NCI-H2107 treated with DMSO at 0.1 percent for 48 hours (cell line): ENCODE measurements at regions not wholly inside any gene's neighbourhood (a gene's known extent, or its start where the extent isn't known, plus 50 kb on each side); places are given as distances from the start of the nearest gene placed in this dataset.

Source experiments
- DNase-seq: peaks from one replicate; lab custom pipeline; 2025; ENCODE audit not compliant: unreplicated experiment; lab: John Stamatoyannopoulos, UW

DNA sequence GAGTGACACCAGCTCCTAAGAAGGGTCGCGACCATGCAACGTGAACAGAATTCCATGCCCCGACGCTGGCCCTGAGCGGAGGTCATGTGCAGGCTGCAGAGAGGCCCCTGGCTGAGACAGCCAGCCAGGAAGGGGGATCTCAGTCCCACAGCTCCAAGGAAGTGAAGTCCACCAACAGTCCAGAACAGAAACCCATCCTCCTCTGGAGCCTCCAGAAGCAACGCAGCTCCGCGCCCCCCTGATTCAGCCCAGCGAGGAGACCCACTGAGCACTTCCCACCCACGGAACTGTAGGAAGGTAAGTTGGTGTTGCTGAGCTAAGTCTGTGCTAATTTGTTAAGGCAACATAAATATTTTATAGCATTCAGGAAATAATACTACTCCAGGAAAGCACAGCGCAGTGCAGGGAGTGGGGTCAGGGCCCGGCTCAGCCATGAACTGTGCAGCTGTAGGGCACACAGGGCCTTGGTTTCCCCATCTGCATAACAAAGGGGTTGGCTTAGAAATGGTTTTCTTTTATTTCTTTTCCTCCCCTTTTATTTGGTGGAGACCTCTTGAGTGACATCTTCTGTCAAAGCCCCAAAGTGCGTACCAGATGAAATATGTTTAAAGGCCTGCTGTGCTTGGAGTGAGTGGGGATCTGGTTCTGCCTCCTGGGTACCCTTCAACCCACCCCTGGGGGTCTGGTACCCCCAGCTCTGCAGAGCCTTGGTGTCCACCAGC lies 241.1 kb upstream of the PMEPA1 start:
- DNase-seq = no peak

DNA sequence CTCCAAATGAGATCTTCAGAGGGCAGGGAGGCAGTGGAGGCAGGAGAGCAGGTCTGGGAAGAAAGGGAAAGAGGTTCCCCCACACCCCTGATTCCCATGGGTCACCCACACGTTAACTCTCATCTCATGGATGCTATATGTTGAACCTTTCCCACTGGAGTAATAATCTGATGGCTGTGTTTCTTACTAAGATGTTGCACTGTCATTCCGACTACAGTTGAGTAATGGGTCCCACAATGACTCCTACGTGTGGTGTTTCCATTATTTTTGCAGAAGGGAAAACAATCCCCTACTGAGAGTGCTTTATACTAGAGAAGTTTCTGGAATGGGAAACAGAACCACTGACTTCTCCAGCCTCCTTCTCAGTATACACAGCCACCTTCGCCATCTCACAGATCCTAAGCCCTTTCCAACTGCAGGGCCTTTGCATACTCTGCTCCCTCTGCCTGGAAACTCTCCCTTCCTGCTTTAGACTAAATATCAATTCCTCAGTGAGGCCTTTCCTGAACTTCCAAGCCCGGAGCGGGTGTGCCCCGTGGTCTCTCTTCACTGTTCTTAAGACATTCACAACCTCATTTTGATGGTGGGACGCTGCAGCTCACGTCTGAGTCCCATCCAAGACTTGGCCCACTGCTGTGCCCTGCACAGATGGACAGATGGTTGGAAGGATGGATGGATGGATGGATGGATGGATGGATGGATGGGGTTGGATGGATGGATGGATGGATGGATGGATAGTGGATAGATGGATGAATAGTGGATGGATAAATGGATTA lies 238.6 kb upstream of the PMEPA1 start:
- DNase-seq = no peak

DNA sequence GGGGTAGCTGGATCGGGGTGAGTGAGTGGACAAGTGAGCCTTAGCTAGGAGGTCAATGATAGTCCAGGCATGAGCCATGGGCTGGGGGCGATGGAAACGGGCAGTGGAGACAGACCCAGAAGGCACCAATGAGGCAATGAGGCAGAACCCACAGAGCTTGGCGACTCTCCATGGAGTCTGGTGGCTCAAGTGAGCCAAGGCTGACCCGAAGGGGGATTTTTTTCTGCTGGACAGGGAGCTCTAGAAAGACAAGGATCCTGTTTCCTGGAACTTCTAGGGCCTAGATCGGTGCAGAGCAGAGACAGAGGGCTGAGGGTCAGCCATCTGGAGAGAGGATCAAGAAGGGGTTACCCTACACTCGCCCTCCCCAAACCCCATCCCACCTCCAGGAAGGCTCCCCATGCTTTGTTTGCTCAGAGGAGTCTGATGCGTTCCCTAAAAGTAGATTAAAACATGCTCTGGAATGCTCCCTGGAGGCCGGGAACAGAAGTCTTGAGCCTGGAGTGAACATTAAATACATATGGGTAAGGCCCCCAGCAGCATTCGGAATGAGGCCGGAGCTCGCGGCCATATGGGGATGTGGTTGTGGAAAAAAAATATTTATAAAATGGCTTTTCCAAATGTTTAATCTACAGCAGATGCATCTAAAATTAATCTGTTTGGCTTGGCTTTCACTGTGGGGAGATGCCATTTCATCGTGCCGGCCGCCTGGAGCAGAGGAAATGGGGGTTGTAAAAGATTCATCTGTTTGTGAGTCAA lies 237.8 kb upstream of the PMEPA1 start:
- DNase-seq = no peak

DNA sequence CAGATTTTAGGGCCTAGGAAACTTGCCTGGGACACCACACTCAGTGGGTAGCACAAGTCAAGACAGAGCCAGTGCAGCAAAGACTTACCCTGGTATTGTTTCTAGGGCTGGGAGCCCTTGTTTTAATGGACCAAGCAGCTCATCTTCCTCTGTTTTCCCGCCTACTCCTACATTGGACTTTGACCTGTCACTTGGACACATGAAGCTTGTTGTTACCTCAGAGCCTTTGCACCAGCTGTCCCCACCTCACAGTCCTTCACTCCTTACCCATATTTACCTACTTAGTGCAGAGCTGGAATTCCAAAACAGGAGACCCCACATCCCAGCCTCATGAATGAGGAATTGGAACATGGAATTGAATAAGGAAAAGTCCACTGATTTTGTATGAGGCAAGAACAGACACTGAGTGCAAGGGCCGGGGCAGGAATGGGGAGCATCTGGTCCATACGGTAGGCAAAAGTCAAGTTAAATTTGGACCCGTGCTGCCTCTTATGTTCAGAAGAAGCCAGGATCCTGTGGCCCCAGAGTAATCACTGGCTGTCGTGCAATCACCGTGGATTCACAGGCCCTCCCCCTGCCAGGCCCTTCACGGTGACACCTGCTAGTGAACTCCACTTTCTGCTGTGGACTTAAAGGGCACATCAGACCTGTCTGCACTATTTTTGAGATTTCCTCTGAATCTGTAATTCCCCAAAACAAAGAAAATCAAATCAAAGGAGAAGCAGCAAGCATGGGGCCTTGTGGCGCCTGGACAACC lies 236.9 kb upstream of the PMEPA1 start:
- DNase-seq = no peak

DNA sequence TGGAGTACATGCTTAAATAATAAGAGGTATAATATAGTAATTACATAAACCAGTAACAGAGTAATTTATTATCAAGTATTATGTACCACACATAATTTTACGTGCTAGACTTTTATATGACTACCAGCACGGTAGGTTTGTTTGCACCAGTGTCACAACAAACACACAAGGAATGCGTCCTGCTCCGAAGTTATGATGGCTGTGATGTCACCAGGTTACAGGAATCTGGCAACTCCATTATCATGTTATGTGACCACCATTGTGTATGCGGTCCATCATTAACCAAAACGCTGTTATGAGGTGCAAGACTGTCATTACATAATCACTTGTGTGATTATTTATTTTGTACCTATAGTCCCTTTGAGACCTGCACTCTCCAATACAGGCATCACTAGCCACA lies 235.2 kb upstream of the PMEPA1 start:
- no peak for DNase-seq

DNA sequence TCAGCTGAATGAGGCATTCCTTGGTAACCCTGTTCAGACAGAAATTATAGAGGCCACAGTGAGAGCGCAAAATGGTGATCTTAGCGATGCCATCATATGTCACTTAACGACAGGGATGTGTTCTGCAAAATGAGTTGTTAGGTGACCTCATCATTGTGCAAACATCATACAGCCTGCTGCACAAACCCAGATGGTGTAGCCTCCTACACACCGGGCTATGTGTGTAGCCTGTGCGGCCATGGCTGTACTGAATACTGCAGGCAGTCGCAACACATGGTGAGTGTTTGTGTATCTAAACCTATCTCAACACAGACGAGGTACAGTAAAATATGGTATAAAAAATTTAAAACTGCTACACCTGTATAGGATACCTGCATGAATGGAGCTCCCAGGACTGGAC lies 234.1 kb upstream of the PMEPA1 start:
- no peak for DNase-seq

DNA sequence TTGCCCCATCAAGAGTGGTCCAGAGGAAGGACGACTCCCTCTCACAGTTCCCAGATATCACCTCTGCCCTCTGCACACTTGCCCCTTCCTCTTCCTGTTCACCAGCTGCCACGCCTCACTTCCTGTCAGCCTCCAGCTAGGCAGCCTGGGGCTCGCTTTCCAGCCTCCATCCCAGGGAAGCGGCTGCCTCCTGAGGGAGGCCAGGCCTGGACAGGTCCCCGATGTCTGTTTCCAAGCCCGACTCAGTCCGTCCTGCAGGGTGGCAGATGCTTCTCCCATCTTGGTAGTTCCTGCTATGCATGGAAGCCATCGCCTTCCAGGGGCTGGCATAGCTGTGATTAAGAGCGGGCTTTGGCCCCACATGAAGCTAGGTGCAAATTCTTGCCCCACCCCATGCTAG lies 233.5 kb upstream of the PMEPA1 start:
- DNase-seq = no peak

DNA sequence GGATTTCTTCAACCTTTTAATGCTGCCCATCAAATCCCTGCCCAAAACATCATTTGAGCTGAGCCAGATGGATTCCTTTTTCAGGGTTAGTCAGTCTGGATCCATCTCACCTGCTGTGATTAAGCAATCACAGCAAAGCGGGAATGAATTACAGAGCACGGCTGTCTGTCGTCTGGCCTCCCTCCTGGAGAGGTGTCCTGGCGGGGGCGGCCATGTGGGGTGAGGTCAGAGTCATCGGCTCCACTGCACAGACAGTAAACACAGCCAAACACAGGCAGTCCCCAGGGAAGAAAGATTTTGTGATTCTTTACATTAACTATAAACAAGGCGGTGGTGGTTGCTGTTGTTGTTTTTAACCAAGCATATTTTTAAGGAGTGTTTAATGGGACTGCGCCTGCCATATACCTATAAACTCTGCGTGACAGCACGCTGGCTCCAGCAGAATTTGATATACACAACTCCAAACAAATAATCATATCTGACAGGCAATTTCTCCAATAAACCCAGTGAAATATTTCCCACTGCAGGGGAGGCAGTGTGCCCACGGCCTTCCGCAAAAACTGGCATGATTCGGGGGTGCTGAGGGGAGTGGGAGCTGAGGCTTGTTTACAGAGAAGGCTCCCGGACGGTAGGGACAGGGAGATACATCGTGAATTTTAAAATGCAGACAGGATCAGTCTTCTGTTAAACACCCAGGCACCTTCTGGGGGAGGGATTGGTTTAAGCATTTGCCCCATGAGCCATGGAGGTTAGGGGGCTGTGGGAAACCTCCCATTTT lies 232.0 kb upstream of the PMEPA1 start:
- no peak for DNase-seq

DNA sequence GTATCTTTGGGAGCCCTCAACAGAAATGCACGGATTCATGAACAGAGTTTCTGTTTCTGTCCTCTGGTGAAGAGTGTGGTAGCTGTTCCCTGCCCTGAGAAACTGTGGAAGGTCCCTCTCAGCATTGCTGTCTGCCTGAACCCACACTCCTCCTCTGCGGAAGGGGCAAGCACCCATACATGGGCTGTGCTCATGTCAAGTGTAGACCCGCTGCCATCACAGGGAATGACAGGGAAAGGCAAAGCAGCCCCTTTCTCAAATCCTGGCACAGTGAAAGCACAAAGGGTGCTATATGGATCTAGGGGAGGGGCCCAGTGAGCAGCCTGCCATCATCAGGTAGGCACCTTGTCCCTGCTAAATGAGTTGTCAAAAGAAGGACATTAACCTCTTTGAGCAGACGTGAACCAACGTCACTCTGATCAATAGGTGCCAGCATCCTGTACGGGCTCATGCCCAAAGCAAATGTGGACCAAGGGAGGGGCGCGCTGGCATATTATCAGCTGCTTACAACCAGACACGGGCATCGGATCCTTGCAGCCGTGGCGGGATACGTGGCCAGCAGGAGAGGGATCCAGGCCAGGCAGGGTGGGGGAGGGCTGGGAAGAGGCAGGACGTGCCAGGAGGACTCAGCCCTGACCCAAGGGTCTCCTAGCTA lies 231.2 kb upstream of the PMEPA1 start:
- DNase-seq = no peak

DNA sequence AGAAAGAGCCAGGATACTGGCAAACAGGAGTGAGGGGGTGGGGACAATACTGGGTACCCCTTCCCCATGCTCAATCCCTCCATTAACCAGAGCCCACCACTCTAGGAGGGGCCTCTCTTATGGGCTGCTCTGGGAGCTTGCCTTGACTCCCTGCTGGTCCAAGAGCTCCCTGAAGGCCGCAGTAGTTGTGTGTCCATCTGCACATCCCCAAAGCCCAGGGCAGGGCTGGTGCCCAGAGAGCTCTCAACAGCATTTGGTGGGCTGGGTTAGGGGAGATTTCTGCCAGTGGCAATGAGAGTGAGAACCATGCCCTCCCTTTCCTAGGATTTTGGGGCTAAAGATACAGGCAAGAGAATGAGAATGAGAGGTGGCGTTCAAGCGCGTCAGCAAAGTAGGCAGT lies 230.6 kb upstream of the PMEPA1 start:
- no peak for DNase-seq

DNA sequence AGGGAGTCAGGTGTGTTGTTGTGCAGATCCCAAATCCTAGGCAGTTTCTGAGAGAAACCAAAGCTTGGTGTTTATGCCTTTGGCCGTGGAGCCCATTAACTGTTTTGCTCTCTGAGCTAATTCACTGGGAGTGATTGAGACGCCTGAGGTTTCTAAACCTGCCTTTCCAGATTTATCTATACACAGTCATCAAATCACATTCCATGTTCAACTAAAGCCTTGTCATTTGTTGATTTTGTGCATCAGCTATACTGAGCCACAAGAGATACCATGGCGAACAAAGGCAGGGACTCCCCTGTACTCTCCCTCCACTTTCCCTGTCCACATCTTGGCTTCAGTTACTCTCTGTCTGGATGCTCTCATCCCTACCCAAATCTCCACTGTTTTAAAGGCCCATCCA lies 229.7 kb upstream of the PMEPA1 start:
- no peak for DNase-seq

DNA sequence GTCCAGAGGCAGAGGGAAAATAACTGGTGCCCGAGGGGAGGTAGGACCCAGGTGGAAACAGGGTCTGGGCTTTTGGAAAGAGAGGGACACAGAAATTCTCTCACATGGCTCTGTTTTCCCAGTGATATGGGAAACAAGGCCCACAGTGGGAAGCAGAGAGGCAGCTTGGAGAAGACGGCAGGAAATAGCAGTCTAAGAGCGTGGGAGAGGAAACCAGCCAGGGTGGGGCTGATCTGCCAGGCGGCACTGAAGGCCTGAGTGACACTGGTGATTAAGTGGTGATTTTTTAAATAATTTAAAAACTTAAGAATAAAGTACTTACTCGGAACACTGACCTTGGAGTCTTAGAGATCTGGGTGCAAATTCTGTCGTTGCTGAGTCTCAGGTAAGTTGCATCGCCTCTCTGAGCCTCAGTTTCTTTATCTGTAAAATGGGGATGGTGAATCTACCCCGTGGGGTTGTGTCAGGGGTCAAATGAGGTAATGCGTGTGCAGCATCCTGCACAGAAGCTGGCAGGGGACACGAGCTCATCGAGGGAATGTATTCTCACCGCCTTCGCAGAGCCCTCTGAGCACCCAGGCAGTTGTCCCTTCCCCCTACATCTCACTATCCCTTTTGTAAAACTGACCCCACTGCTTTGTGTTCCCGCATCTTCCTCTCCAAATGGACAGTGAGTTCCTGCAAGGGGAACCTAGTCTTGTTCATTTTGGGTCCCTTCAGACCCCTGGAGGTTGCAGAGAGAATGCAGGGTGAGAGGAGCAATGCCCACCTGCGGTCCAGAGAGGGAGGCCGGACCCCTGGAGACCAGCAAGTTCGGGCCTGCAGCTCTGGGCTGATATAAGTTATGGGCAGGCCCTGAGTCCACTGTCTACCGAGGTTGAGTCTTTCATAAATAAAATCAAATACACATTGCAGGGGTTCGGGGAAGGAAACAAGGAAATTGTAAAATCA lies 228.6 kb upstream of the PMEPA1 start:
- DNase-seq = no peak

DNA sequence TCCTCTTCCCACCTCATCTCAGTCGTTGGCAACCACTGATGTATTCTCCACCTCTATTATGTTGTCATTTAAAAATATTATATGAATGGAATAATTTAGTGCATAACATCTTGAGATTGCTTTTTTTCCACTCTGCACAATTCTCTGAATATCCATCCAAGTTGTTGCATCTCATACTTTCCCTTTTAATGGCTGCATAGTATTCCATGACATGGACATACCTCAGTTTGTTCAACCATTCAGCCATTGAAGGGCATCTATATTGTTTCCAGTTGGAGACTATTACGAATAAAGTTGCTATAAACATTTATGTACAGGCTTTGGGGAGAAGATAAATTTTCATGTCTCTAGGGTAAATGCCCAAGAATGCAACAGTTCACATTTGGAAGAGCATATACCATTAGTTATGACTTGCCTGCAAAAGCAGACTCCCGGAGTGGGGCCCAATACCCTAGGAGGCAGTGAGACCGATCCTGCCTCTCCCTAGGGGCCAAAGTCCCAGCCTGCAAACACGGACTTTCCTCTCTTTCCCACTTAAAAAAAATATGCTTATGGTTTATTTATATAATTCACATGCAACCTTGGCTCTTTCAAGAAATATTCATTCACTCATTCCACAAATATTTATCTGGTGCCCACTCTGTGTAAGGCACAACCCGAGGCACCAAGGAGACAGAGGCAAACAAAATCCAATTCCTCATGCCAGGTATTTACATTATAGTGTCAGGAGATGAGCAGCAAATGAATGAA lies 227.0 kb upstream of the PMEPA1 start:
- no peak for DNase-seq

DNA sequence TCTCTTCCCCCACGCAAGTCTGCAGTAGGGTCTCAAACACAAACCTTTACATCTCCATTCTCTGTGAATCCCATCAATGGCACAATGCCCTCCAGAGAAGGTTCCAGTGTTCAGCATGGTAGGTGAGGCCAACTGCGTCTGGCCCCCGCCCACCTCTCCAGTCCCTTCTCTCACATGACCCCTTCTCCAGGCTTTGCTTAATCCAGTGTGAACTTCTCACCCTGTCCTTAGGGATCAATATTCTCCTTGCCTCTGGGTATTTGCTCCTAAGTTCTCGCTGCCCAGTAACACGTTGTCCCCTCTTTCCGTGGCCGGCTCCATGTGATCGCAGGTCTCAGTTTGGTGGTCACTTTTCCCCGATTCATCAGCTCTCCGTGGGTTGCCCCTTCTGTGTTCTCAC lies 225.1 kb upstream of the PMEPA1 start:
- DNase-seq = no peak

DNA sequence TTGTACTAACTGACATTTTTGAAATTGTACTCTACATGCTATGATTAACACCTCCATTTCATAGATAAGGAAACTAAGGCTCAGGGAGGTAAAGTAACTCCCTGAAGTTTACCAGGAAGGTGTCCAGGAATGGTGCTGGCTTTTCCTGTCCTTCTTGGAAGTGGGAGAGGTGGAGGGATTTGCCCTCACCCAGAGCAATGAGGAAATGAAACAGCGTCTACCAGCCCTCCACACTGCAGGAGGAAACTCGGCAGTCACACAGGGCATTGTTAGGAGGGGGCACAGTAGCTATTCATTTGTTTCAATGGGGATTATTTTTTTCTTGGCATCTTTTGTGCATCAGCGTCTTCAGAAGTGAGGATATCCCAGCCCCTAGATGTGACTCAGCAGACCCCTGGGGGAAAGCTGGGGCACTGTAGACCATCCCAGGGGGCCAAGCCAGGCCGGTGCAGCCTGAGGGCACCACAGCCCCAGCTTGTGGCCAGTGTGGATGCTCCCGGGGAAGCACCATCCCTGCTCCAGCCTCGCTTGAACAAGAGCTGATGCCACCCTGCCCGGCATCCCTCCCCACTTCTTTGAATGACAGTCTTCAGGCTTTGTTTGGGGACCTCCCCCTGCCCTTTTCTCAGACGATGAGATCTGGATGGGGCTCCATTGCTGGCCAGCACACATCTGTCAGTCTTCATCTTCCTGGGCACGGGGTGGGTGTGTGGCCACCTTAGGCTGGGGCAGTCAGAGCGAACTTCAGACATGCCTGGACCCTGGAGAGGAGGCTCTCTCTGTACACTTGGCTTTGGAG lies 224.4 kb upstream of the PMEPA1 start:
- no peak for DNase-seq

DNA sequence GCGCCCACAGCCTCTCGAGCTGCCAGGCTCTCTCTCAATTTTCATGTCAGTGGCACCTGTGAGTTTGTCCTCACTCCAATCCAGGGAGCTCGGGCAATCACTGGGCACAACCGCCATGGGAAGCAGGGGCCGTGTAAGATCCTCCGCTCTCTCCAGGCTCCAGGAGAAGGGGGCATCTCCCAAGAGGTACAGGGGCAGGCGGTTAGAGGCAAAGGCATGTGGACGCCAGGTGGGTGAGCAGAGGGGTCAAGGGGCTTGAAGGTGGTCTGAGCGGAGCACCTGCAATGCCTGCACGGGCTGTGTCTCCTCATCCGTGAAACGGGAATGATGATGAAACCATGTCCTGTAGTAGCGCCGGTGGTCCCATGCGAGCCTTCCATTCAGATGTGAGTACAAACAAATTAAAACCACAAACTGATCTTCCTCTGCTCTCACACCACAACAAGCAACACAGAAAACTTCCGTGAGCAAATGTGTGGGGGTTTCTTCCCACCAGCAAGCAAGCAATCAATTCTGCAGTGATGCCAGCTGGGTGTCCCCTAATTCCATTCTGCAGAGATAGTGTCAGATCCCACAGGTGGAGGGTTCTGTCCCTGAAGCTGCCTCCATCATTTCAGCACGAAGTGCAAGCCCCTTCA lies 222.5 kb upstream of the PMEPA1 start:
- DNase-seq = no peak

DNA sequence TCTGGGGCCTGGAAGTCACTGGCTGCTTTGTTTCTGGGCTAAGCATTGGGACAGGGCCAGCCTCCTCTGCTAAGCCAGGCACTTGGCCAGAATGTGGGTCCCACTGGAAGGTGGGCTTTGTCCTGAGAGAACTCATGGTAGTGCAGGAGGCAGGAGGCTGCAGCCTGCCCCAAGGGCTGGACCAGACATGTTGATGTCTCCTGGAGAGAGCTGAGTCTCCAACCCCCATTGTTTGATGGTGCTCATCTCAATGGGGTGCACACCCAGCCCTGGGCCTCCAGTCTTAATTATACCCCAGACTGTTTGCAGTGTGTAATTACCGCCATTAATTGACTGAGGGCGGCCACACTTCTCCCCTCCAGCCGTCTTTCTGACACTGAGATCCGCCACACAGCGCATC lies 220.5 kb upstream of the PMEPA1 start:
- DNase-seq = no peak
